Nephron progenitor cell (in vitro differentiated cells): ENCODE measurements at regions not wholly inside any gene's neighbourhood (a gene's known extent, or its start where the extent isn't known, plus 50 kb on each side); places are given as distances from the start of the nearest gene placed in this dataset.

Experiments
- DNase-seq: peaks from one replicate; pipeline ENCODE4 v3.0.0; 2021
- H3K27ac Mint-ChIP-seq: 2 replicates; pipeline ENCODE4 v1.8.0; 2021; ENCODE audit warnings: mild to moderate bottlenecking, moderate library complexity, mixed read lengths
- H3K27me3 Mint-ChIP-seq: 2 replicates; pipeline ENCODE4 v1.8.0; 2021; ENCODE audit warnings: mild to moderate bottlenecking, low read depth, mixed read lengths; ENCODE audit not compliant: poor library complexity
- H3K36me3 Mint-ChIP-seq: 2 replicates; pipeline ENCODE4 v1.8.0; 2021; ENCODE audit warnings: low read depth, mixed read lengths
- H3K4me1 Mint-ChIP-seq: 2 replicates; pipeline ENCODE4 v1.8.0; 2021; ENCODE audit warnings: mixed read lengths
- H3K4me3 Mint-ChIP-seq: 2 replicates; pipeline ENCODE4 v1.8.0; 2021; ENCODE audit warnings: mild to moderate bottlenecking, moderate library complexity, mixed read lengths
- H3K9me3 Mint-ChIP-seq: 2 replicates; pipeline ENCODE4 v1.8.0; 2021; ENCODE audit warnings: mild to moderate bottlenecking, moderate library complexity, mixed read lengths
- CTCF ChIP-seq: fragments of 200-600 bp; sonication (generic); IDR thresholded peaks from 2 replicates; pipeline ENCODE4 v1.5.0; 2021; ENCODE audit warnings: antibody characterized with exemption

GRCh38 chr18:79616651-79617510, 62.7 kb upstream of the CTDP1 start:
- DNase-seq = no peak
- TF ChIP-seq CTCF = no peak
- Mint-ChIP-seq H3K4me1 (peaks cover 5% of the 10 kb centered on the region), H3K27me3 (peaks cover 8% of the 10 kb centered on the region), H3K27ac (no peak overlapping the region), H3K9me3 (no peaks in the 10 kb centered on the region), H3K36me3 (no peaks in the 10 kb centered on the region), H3K4me3 (no peak overlapping the region)

- no peak for TF ChIP-seq CTCF
- no peaks in the 10 kb centered on the region for H3K36me3 Mint-ChIP-seq
Observed at GRCh38 chr18:79617511-79618500, 61.8 kb upstream of the CTDP1 start.

GRCh38 chr18:79620576-79621165, 58.9 kb upstream of the CTDP1 start:
- Mint-ChIP-seq H3K4me1 (peaks cover 5% of the 10 kb centered on the region), H3K27me3 (peaks cover 18% of the 10 kb centered on the region)

More at GRCh38 chr18:79617511-79618500, 61.8 kb upstream of the CTDP1 start:
- Mint-ChIP-seq H3K4me1 (peaks cover 5% of the 10 kb centered on the region), H3K9me3 (no peaks in the 10 kb centered on the region), H3K4me3 (no peak overlapping the region), H3K27ac (no peak overlapping the region), H3K27me3 (peaks cover 11% of the 10 kb centered on the region)
- no peak for DNase-seq

GRCh38 chr18:79621501-79621900, 58.1 kb upstream of the CTDP1 start:
- Mint-ChIP-seq H3K9me3 (no peaks in the 10 kb centered on the region), H3K36me3 (no peaks in the 10 kb centered on the region), H3K4me3 (no peak overlapping the region), H3K27me3 (peaks cover 19% of the 10 kb centered on the region), H3K27ac (no peak overlapping the region), H3K4me1 (peaks cover 6% of the 10 kb centered on the region)
- TF ChIP-seq CTCF = no peak
- no peak for DNase-seq

More at GRCh38 chr18:79620576-79621165, 58.9 kb upstream of the CTDP1 start:
- TF ChIP-seq CTCF = no peak
- no peaks in the 10 kb centered on the region for H3K36me3 Mint-ChIP-seq
- DNase-seq = no peak
- no peak overlapping the region for H3K4me3 Mint-ChIP-seq
- H3K27ac Mint-ChIP-seq = no peak overlapping the region
- no peaks in the 10 kb centered on the region for H3K9me3 Mint-ChIP-seq

- Mint-ChIP-seq H3K36me3 (no peaks in the 10 kb centered on the region), H3K27ac (no peak overlapping the region), H3K4me3 (no peak overlapping the region), H3K9me3 (no peaks in the 10 kb centered on the region), H3K4me1 (peaks cover 6% of the 10 kb centered on the region), H3K27me3 (peaks cover 19% of the 10 kb centered on the region)
- no peak for TF ChIP-seq CTCF
- no peak for DNase-seq
Observed at GRCh38 chr18:79622004-79622403, 57.6 kb upstream of the CTDP1 start.
